A673 (cell line): ENCODE measurements at regions not wholly inside any gene's neighbourhood (a gene's known extent, or its start where the extent isn't known, plus 50 kb on each side); places are given as distances from the start of the nearest gene placed in this dataset.

Source experiments
- BruUV-seq: library from RNA; stranded (reverse); fragments of 400-500 nt; replicated peaks from 2 replicates; lab custom pipeline; 2021; lab: Mats Ljungman, UMichigan
- CTCF ChIA-PET: fragments of 300-600 bp; sonication (Branson Sonifier 250); formaldehyde crosslinking; loops from one replicate; lab custom pipeline; 2022; ENCODE audit warnings: antibody characterized with exemption; lab: Charles Lee
- POLR2A ChIA-PET: fragments of 300-600 bp; sonication (Branson Sonifier 250); formaldehyde crosslinking; loops from one replicate; lab custom pipeline; 2022; ENCODE audit warnings: antibody characterized with exemption; ENCODE audit not compliant: low non-redundant PET; lab: Charles Lee
- DNase-seq: peaks from one replicate; pipeline ENCODE4 v3.0.0-alpha.2; 2015; ENCODE audit warnings: low spot score
- H3K27ac ChIP-seq: fragments of 200-600 bp; sonication (generic); 2 replicates; pipeline ENCODE4 v1.5.1; 2016; ENCODE audit warnings: mixed run types, low read depth, mild to moderate bottlenecking, mixed read lengths, antibody characterized with exemption, low read length; ENCODE audit not compliant: poor library complexity, severe bottlenecking
- H3K27me3 ChIP-seq: fragments of 200-600 bp; sonication (generic); replicated peaks from 2 replicates; pipeline ENCODE4 v1.6.1; 2017; ENCODE audit warnings: mixed run types, low read depth, mild to moderate bottlenecking, mixed read lengths, antibody characterized with exemption, low read length; ENCODE audit not compliant: insufficient read depth, poor library complexity
- H3K36me3 ChIP-seq: fragments of 200-600 bp; sonication (generic); 2 replicates; pipeline ENCODE4 v1.6.1; 2016; ENCODE audit warnings: mixed run types, mild to moderate bottlenecking, mixed read lengths, antibody characterized with exemption, low read length; ENCODE audit not compliant: insufficient read depth, poor library complexity, severe bottlenecking
- H3K4me1 ChIP-seq: fragments of 200-600 bp; sonication (generic); 2 replicates; pipeline ENCODE4 v1.6.1; 2017; ENCODE audit warnings: mixed run types, mild to moderate bottlenecking, mixed read lengths, antibody characterized with exemption, low read length; ENCODE audit not compliant: insufficient read depth, poor library complexity, severe bottlenecking
- H3K4me3 ChIP-seq: fragments of 200-600 bp; sonication (generic); 2 replicates; pipeline ENCODE4 v1.5.1; 2016; ENCODE audit warnings: low read depth, mixed run types, mild to moderate bottlenecking, mixed read lengths, low read length; ENCODE audit not compliant: poor library complexity, severe bottlenecking
- H3K9me3 ChIP-seq: fragments of 200-600 bp; sonication (generic); 2 replicates; pipeline ENCODE4 v1.6.1; 2016; ENCODE audit warnings: mixed run types, low read depth, mild to moderate bottlenecking, mixed read lengths, antibody characterized with exemption, low read length; ENCODE audit not compliant: poor library complexity, severe bottlenecking
- CTCF ChIP-seq: fragments of 300-800, 200-600 bp; sonication (generic); conservative IDR thresholded peaks from 2 replicates; pipeline ENCODE4 v1.5.1; 2017; ENCODE audit warnings: low read depth, mild to moderate bottlenecking, antibody characterized with exemption, low read length, moderate library complexity, mixed read lengths
- EZH2 ChIP-seq: fragments of 200-600 bp; sonication (generic); IDR thresholded peaks from 2 replicates; pipeline ENCODE4 v1.6.1; 2017; ENCODE audit warnings: borderline replicate concordance, low read depth, mild to moderate bottlenecking, mixed read lengths, antibody characterized with exemption, low read length; ENCODE audit not compliant: poor library complexity, severe bottlenecking
- intact Hi-C: fragments of 100-400 bp; cut with micrococcal nuclease; formaldehyde crosslinking; loops from one replicate; pipeline ENCODE4 v1.10.0; 2022; ENCODE audit not compliant: unreplicated experiment

- intact Hi-C loops: no loop called here
- H3K27me3 ChIP-seq: no peaks in the 10 kb centered on the region
- H3K9me3 ChIP-seq: peaks cover 5% of the 10 kb centered on the region
- ChIA-PET POLR2A (no interaction called here), CTCF (no interaction called here)
- no peaks in the 10 kb centered on the region for H3K36me3 ChIP-seq
- TF ChIP-seq CTCF (no peak), EZH2 (no peak)
- DNase-seq: no peak
- no peak overlapping the region for H3K27ac ChIP-seq
- H3K4me3 ChIP-seq: no peak overlapping the region
- no peaks in the 10 kb centered on the region for H3K4me1 ChIP-seq
- no TSS peak for BruUV-seq
Observed at GRCh38 chr6:147750413-147750812, 241.9 kb downstream of the SAMD5 start.

GRCh38 chr6:147751232-147751631 lies 242.7 kb downstream of the SAMD5 start:
- Histone ChIP-seq H3K27me3 (no peaks in the 10 kb centered on the region), H3K4me1 (no peaks in the 10 kb centered on the region), H3K4me3 (no peak overlapping the region), H3K9me3 (peaks cover 5% of the 10 kb centered on the region), H3K27ac (no peak overlapping the region), H3K36me3 (no peaks in the 10 kb centered on the region)
- no TSS peak for BruUV-seq
- ChIA-PET CTCF (no interaction called here), POLR2A (no interaction called here)
- no peak for DNase-seq
- TF ChIP-seq CTCF: no peak
- TF ChIP-seq EZH2: no peak
- intact Hi-C loops: no loop called here

GRCh38 chr6:147752689-147753403 lies 244.4 kb downstream of the SAMD5 start:
- Histone ChIP-seq H3K27me3 (no peaks in the 10 kb centered on the region), H3K4me3 (no peak overlapping the region), H3K36me3 (no peaks in the 10 kb centered on the region), H3K27ac (no peak overlapping the region), H3K9me3 (peaks cover 5% of the 10 kb centered on the region), H3K4me1 (peaks cover 7% of the 10 kb centered on the region)
- DNase-seq: no peak
- intact Hi-C loops: no loop called here
- ChIA-PET POLR2A (no interaction called here), CTCF (no interaction called here)
- TF ChIP-seq EZH2 (no peak), CTCF (no peak)
- BruUV-seq: no TSS peak
